ENCODE measurements at regions not wholly inside any gene's neighbourhood (a gene's known extent, or its start where the extent isn't known, plus 50 kb on each side); places are given as distances from the start of the nearest gene placed in this dataset.

DNA sequence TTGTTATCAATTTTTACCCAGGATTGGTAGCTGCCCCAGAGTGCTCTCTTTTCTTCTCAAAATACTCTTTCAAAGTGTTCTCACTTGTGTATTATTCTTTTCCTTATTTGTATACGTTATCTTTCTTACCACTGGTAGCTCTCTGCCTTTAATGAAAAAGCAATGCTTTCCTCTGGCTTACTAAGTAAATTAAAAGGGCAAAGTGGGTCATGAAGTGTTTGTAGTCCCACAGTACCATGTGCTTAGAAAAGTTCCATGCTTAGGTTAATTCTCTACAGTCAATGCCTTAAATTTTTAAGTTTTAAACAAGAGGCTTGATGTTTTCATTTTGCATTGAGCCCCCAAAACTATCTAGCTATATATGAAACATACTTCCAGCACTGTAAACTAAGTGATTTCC is 300.2 kb downstream of the ASXL3 start:
- H3K27ac ChIP-seq (ENCODE audit: low read depth in 1 of 2, low read length in 2 of 2) = no peak overlapping the region
- no peak for DNase-seq (ENCODE audit: low spot score)

More for the DNA sequence above, 300.2 kb downstream of the ASXL3 start:
- no peaks in the 10 kb centered on the region for H3K9me3 ChIP-seq (ENCODE audit: control insufficient read depth in 4 of 4, low read length in 3 of 4)
- H3K36me3 ChIP-seq (ENCODE audit: control insufficient read depth in 4 of 4, insufficient read depth in 3 of 4, low read depth in 1 of 4, low read length in 3 of 4) = no peaks in the 10 kb centered on the region
- 30% methylated on average over 1 of the region's 1 CpG for WGBS
- H3K9ac ChIP-seq (ENCODE audit: low read depth in 1 of 2, low read length in 2 of 2) = no peak overlapping the region
- no peaks in the 10 kb centered on the region for H3K27me3 ChIP-seq (ENCODE audit: control insufficient read depth in 4 of 4, insufficient read depth in 4 of 4, low read length in 3 of 4)
- H3K4me3 ChIP-seq (ENCODE audit: low read depth in 1 of 3, low read length in 3 of 3) = no peak overlapping the region
- H3K4me1 ChIP-seq (ENCODE audit: control insufficient read depth in 4 of 4, insufficient read depth in 4 of 4, low read length in 3 of 4) = peaks cover 0 to 8% (median 3%) of the 10 kb centered on the region in 4 donors
- TF ChIP-seq REST (IDR thresholded peaks at IDR 0.05) (no peak), SP1 (IDR thresholded peaks at IDR 0.05) (no peak), NR2F2 (IDR thresholded peaks at IDR 0.05) (no peak), EGR1 (IDR thresholded peaks at IDR 0.05; ENCODE audit: low read depth in 2 of 2) (no peak), FOXA1 (IDR thresholded peaks at IDR 0.05) (no peak), FOXA2 (IDR thresholded peaks at IDR 0.05) (no peak), RXRA (IDR thresholded peaks at IDR 0.05) (no peak), GABPA (IDR thresholded peaks at IDR 0.05 in 1 of 2, conservative IDR thresholded peaks at IDR 0.05 in 1 of 2) (no peak), TAF1 (conservative IDR thresholded peaks at IDR 0.05) (no peak), MAX (IDR thresholded peaks at IDR 0.05) (no peak), HNF4G (IDR thresholded peaks at IDR 0.05) (no peak), JUND (IDR thresholded peaks at IDR 0.05) (no peak), HNF4A (conservative IDR thresholded peaks at IDR 0.05) (no peak), YY1 (IDR thresholded peaks at IDR 0.05) (no peak), RAD21 (IDR thresholded peaks at IDR 0.05) (no peak)
- TF ChIP-seq, protein P1, sequence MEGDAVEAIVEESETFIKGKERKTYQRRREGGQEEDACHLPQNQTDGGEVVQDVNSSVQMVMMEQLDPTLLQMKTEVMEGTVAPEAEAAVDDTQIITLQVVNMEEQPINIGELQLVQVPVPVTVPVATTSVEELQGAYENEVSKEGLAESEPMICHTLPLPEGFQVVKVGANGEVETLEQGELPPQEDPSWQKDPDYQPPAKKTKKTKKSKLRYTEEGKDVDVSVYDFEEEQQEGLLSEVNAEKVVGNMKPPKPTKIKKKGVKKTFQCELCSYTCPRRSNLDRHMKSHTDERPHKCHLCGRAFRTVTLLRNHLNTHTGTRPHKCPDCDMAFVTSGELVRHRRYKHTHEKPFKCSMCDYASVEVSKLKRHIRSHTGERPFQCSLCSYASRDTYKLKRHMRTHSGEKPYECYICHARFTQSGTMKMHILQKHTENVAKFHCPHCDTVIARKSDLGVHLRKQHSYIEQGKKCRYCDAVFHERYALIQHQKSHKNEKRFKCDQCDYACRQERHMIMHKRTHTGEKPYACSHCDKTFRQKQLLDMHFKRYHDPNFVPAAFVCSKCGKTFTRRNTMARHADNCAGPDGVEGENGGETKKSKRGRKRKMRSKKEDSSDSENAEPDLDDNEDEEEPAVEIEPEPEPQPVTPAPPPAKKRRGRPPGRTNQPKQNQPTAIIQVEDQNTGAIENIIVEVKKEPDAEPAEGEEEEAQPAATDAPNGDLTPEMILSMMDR (IDR thresholded peaks at IDR 0.05; ENCODE audit: low read depth, low read length, missing input control) = no peak
- TF ChIP-seq, protein P2, sequence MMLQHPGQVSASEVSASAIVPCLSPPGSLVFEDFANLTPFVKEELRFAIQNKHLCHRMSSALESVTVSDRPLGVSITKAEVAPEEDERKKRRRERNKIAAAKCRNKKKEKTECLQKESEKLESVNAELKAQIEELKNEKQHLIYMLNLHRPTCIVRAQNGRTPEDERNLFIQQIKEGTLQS (IDR thresholded peaks at IDR 0.05) = no peak
- TF ChIP-seq, protein P3, sequence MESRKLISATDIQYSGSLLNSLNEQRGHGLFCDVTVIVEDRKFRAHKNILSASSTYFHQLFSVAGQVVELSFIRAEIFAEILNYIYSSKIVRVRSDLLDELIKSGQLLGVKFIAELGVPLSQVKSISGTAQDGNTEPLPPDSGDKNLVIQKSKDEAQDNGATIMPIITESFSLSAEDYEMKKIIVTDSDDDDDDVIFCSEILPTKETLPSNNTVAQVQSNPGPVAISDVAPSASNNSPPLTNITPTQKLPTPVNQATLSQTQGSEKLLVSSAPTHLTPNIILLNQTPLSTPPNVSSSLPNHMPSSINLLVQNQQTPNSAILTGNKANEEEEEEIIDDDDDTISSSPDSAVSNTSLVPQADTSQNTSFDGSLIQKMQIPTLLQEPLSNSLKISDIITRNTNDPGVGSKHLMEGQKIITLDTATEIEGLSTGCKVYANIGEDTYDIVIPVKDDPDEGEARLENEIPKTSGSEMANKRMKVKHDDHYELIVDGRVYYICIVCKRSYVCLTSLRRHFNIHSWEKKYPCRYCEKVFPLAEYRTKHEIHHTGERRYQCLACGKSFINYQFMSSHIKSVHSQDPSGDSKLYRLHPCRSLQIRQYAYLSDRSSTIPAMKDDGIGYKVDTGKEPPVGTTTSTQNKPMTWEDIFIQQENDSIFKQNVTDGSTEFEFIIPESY (IDR thresholded peaks at IDR 0.05) = no peak
